HEK293 (cell line): ENCODE measurements at regions not wholly inside any gene's neighbourhood (a gene's known extent, or its start where the extent isn't known, plus 50 kb on each side); places are given as distances from the start of the nearest gene placed in this dataset.

ENCODE experiments used
- CTCF ChIA-PET: fragments of 350-600 bp; formaldehyde crosslinking; extraction: SDS; loops from one replicate; lab custom pipeline; 2021; ENCODE audit warnings: antibody characterized with exemption; lab: Yijun Ruan, JAX
- POLR2A ChIA-PET: fragments of 300-600 bp; formaldehyde crosslinking; extraction: SDS; loops from one replicate; lab custom pipeline; 2020; ENCODE audit warnings: antibody characterized with exemption, inconsistent platforms; lab: Yijun Ruan, JAX
- H3K27ac ChIP-seq: fragments of 200-500 bp; sonication (Bioruptor generic); 2 replicates; pipeline ENCODE4 v1.5.1; 2014; ENCODE audit warnings: low read depth, low read length, control low read depth, inconsistent platforms; ENCODE audit errors: extremely low read depth
- H3K36me3 ChIP-seq, 2 experiments: fragments of 200-500 bp in 1 of 2; sonication (Bioruptor generic) in 1 of 2; 1 replicate in 1 of 2; 2 replicates in 1 of 2; pipeline ENCODE4 v1.5.1; 2014 to 2017; ENCODE audit warnings: inconsistent platforms in 2 of 2, low read length in 2 of 2; ENCODE audit not compliant: control insufficient read depth in 2 of 2, insufficient read depth in 1 of 2
- H3K4me1 ChIP-seq: fragments of 200-500 bp; sonication (Bioruptor generic); 2 replicates; pipeline ENCODE4 v1.5.1; 2014; ENCODE audit warnings: mild to moderate bottlenecking, low read length, inconsistent platforms; ENCODE audit not compliant: control insufficient read depth, insufficient read depth
- H3K4me3 ChIP-seq: 2 replicates; pipeline ENCODE4 v1.5.1; 2011; ENCODE audit warnings: low read depth, mild to moderate bottlenecking, control low read depth, low read length, moderate library complexity
- H3K9me3 ChIP-seq: fragments of 200-500 bp; sonication (Bioruptor generic); 2 replicates; pipeline ENCODE4 v1.5.1; 2014; ENCODE audit warnings: low read depth, low read length, inconsistent platforms; ENCODE audit not compliant: control insufficient read depth, insufficient read depth
- GLI4 ChIP-seq: fragments of 450-650 bp; formaldehyde crosslinking; IDR thresholded peaks from 2 replicates; pipeline ENCODE4 v1.5.1; 2016; ENCODE audit warnings: missing biosample characterization, missing genetic modification characterization
- HOXD13 ChIP-seq: sonication (generic); formaldehyde crosslinking; IDR thresholded peaks from 2 replicates; pipeline ENCODE4 v1.8.0; 2022; ENCODE audit warnings: missing genetic modification reagents, borderline replicate concordance
- KLF1 ChIP-seq: fragments of 450-650 bp; formaldehyde crosslinking; IDR thresholded peaks from 2 replicates; pipeline ENCODE4 v1.5.1; 2016; ENCODE audit warnings: missing biosample characterization, missing genetic modification characterization
- WT1 ChIP-seq: fragments of 450-650 bp; formaldehyde crosslinking; IDR thresholded peaks from 2 replicates; pipeline ENCODE4 v1.5.1; 2016; ENCODE audit warnings: missing biosample characterization, missing genetic modification characterization
- ZBTB21 ChIP-seq: fragments of 450-650 bp; formaldehyde crosslinking; IDR thresholded peaks from 2 replicates; pipeline ENCODE4 v1.5.1; 2017; ENCODE audit warnings: missing biosample characterization, missing genetic modification characterization
- ZFP37 ChIP-seq: fragments of 450-650 bp; formaldehyde crosslinking; IDR thresholded peaks from 2 replicates; pipeline ENCODE4 v1.5.1; 2016; ENCODE audit warnings: missing biosample characterization, missing genetic modification characterization
- ZNF121 ChIP-seq: fragments of 450-650 bp; formaldehyde crosslinking; IDR thresholded peaks from 2 replicates; pipeline ENCODE4 v1.5.1; 2016; ENCODE audit warnings: missing biosample characterization, missing genetic modification characterization
- ZNF248 ChIP-seq: fragments of 450-650 bp; formaldehyde crosslinking; IDR thresholded peaks from 2 replicates; pipeline ENCODE4 v1.5.1; 2017; ENCODE audit warnings: missing biosample characterization, missing genetic modification characterization
- ZNF354C ChIP-seq: fragments of 450-650 bp; formaldehyde crosslinking; IDR thresholded peaks from 2 replicates; pipeline ENCODE4 v1.5.1; 2016; ENCODE audit warnings: missing biosample characterization, missing genetic modification characterization, low read depth, borderline replicate concordance
- ZNF473 ChIP-seq: fragments of 450-650 bp; formaldehyde crosslinking; IDR thresholded peaks from 2 replicates; pipeline ENCODE4 v1.5.1; 2017; ENCODE audit warnings: missing biosample characterization, missing genetic modification characterization
- ZNF585B ChIP-seq: fragments of 450-650 bp; formaldehyde crosslinking; IDR thresholded peaks from 2 replicates; pipeline ENCODE4 v1.5.1; 2016; ENCODE audit warnings: missing biosample characterization, missing genetic modification characterization
- ZNF707 ChIP-seq: fragments of 450-650 bp; formaldehyde crosslinking; IDR thresholded peaks from 2 replicates; pipeline ENCODE4 v1.5.1; 2016; ENCODE audit warnings: missing biosample characterization, missing genetic modification characterization
- TF ChIP-seq, protein P1 (sequence below): fragments of 450-650 bp; formaldehyde crosslinking; IDR thresholded peaks from 2 replicates; pipeline ENCODE4 v1.5.1; 2016; ENCODE audit warnings: missing biosample characterization, missing genetic modification characterization, borderline replicate concordance
- TF ChIP-seq, protein P2 (sequence below): fragments of 450-650 bp; formaldehyde crosslinking; IDR thresholded peaks from 2 replicates; pipeline ENCODE4 v1.5.1; 2017; ENCODE audit warnings: missing biosample characterization, missing genetic modification characterization
- TF ChIP-seq, protein P3 (sequence below): fragments of 450-650 bp; formaldehyde crosslinking; IDR thresholded peaks from 2 replicates; pipeline ENCODE4 v1.5.1; 2016; ENCODE audit warnings: missing biosample characterization, missing genetic modification characterization
- TF ChIP-seq, protein P4 (sequence below): fragments of 450-650 bp; formaldehyde crosslinking; IDR thresholded peaks from 2 replicates; pipeline ENCODE4 v1.5.1; 2017; ENCODE audit warnings: missing biosample characterization, missing genetic modification characterization
- TF ChIP-seq, protein P5 (sequence below): fragments of 450-650 bp; formaldehyde crosslinking; IDR thresholded peaks from 2 replicates; pipeline ENCODE4 v1.5.1; 2017; ENCODE audit warnings: missing biosample characterization, missing genetic modification characterization

DNA sequence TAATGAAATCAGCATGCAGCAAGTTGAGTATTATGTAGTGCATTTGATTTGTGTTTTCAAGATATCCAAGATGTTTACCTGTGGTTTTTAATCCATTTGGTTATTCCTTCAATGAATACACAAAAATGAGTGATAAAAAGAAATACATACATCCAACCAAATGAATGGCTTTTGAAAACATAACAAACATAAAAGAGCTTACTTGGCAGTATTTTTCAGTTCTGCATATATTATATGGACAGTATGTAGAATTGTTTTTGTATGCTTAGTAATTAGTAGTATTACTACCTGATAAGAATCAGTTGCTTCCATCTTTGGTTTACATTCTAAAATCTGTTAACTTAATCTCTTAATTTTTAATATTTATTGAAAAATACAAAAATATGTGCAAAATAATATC, 908.9 kb upstream of the AGA start (continued):
- TF ChIP-seq, protein P1, sequence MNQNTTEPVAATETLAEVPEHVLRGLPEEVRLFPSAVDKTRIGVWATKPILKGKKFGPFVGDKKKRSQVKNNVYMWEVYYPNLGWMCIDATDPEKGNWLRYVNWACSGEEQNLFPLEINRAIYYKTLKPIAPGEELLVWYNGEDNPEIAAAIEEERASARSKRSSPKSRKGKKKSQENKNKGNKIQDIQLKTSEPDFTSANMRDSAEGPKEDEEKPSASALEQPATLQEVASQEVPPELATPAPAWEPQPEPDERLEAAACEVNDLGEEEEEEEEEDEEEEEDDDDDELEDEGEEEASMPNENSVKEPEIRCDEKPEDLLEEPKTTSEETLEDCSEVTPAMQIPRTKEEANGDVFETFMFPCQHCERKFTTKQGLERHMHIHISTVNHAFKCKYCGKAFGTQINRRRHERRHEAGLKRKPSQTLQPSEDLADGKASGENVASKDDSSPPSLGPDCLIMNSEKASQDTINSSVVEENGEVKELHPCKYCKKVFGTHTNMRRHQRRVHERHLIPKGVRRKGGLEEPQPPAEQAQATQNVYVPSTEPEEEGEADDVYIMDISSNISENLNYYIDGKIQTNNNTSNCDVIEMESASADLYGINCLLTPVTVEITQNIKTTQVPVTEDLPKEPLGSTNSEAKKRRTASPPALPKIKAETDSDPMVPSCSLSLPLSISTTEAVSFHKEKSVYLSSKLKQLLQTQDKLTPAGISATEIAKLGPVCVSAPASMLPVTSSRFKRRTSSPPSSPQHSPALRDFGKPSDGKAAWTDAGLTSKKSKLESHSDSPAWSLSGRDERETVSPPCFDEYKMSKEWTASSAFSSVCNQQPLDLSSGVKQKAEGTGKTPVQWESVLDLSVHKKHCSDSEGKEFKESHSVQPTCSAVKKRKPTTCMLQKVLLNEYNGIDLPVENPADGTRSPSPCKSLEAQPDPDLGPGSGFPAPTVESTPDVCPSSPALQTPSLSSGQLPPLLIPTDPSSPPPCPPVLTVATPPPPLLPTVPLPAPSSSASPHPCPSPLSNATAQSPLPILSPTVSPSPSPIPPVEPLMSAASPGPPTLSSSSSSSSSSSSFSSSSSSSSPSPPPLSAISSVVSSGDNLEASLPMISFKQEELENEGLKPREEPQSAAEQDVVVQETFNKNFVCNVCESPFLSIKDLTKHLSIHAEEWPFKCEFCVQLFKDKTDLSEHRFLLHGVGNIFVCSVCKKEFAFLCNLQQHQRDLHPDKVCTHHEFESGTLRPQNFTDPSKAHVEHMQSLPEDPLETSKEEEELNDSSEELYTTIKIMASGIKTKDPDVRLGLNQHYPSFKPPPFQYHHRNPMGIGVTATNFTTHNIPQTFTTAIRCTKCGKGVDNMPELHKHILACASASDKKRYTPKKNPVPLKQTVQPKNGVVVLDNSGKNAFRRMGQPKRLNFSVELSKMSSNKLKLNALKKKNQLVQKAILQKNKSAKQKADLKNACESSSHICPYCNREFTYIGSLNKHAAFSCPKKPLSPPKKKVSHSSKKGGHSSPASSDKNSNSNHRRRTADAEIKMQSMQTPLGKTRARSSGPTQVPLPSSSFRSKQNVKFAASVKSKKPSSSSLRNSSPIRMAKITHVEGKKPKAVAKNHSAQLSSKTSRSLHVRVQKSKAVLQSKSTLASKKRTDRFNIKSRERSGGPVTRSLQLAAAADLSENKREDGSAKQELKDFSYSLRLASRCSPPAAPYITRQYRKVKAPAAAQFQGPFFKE = no peak
- no peak for TF ChIP-seq KLF1 (tag by site-specific recombination)
- TF ChIP-seq ZNF121 = no peak
- TF ChIP-seq ZNF707 (tag by site-specific recombination) = no peak
- no peak for TF ChIP-seq HOXD13 (CRISPR knock-in tag)
- no peak for TF ChIP-seq ZNF473 (tag by site-specific recombination)

DNA sequence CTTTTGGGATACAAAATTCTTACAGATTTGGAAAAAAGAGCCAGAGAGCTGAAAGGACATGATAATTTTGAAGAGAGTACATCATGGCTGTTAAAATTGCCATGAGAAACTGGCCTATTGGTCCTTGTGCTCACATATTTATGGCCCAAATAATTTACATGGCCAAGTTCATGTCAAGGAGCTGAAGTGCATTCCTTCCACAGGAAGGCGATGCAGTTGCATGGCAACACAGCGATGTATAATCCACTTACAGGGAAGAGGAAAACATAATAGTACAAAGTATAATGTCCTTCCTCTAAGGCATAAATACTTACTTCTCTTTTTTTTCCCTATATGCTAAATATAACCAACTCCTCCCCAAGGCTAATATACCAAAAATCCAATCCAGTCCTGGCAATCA, 914.5 kb upstream of the AGA start:
- ChIA-PET CTCF (no interaction called here), POLR2A (no interaction called here)

More for the DNA sequence above, 914.5 kb upstream of the AGA start:
- no peaks in the 10 kb centered on the region for H3K36me3 ChIP-seq
- no peaks in the 10 kb centered on the region for H3K9me3 ChIP-seq
- H3K4me1 ChIP-seq = no peaks in the 10 kb centered on the region
- no peak for TF ChIP-seq WT1 (tag by site-specific recombination)
- no peak for TF ChIP-seq ZNF248 (tag by site-specific recombination)
- TF ChIP-seq, protein P2, sequence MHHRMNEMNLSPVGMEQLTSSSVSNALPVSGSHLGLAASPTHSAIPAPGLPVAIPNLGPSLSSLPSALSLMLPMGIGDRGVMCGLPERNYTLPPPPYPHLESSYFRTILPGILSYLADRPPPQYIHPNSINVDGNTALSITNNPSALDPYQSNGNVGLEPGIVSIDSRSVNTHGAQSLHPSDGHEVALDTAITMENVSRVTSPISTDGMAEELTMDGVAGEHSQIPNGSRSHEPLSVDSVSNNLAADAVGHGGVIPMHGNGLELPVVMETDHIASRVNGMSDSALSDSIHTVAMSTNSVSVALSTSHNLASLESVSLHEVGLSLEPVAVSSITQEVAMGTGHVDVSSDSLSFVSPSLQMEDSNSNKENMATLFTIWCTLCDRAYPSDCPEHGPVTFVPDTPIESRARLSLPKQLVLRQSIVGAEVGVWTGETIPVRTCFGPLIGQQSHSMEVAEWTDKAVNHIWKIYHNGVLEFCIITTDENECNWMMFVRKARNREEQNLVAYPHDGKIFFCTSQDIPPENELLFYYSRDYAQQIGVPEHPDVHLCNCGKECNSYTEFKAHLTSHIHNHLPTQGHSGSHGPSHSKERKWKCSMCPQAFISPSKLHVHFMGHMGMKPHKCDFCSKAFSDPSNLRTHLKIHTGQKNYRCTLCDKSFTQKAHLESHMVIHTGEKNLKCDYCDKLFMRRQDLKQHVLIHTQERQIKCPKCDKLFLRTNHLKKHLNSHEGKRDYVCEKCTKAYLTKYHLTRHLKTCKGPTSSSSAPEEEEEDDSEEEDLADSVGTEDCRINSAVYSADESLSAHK (tag by site-specific recombination) = no peak
- TF ChIP-seq, protein P3, sequence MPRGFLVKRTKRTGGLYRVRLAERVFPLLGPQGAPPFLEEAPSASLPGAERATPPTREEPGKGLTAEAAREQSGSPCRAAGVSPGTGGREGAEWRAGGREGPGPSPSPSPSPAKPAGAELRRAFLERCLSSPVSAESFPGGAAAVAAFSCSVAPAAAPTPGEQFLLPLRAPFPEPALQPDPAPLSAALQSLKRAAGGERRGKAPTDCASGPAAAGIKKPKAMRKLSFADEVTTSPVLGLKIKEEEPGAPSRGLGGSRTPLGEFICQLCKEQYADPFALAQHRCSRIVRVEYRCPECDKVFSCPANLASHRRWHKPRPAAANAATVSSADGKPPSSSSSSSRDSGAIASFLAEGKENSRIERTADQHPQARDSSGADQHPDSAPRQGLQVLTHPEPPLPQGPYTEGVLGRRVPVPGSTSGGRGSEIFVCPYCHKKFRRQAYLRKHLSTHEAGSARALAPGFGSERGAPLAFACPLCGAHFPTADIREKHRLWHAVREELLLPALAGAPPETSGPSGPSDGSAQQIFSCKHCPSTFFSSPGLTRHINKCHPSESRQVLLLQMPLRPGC (tag by site-specific recombination) = no peak
- TF ChIP-seq, protein P4, sequence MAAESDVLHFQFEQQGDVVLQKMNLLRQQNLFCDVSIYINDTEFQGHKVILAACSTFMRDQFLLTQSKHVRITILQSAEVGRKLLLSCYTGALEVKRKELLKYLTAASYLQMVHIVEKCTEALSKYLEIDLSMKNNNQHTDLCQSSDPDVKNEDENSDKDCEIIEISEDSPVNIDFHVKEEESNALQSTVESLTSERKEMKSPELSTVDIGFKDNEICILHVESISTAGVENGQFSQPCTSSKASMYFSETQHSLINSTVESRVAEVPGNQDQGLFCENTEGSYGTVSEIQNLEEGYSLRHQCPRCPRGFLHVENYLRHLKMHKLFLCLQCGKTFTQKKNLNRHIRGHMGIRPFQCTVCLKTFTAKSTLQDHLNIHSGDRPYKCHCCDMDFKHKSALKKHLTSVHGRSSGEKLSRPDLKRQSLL (tag by site-specific recombination) = no peak
- TF ChIP-seq, protein P5, sequence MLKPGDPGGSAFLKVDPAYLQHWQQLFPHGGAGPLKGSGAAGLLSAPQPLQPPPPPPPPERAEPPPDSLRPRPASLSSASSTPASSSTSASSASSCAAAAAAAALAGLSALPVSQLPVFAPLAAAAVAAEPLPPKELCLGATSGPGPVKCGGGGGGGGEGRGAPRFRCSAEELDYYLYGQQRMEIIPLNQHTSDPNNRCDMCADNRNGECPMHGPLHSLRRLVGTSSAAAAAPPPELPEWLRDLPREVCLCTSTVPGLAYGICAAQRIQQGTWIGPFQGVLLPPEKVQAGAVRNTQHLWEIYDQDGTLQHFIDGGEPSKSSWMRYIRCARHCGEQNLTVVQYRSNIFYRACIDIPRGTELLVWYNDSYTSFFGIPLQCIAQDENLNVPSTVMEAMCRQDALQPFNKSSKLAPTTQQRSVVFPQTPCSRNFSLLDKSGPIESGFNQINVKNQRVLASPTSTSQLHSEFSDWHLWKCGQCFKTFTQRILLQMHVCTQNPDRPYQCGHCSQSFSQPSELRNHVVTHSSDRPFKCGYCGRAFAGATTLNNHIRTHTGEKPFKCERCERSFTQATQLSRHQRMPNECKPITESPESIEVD (tag by site-specific recombination) = no peak
- no peak for TF ChIP-seq ZBTB21 (tag by site-specific recombination)
- TF ChIP-seq, protein P1 = no peak
- TF ChIP-seq GLI4 (tag by site-specific recombination) = no peak
- TF ChIP-seq ZFP37 = no peak
- TF ChIP-seq ZNF354C (tag by site-specific recombination) = no peak
- TF ChIP-seq ZNF585B (tag by site-specific recombination) = no peak
- H3K27ac ChIP-seq = no peak overlapping the region
- no peak overlapping the region for H3K4me3 ChIP-seq
